ENCODE measurements at regions not wholly inside any gene's neighbourhood (a gene's known extent, or its start where the extent isn't known, plus 50 kb on each side); places are given as distances from the start of the nearest gene placed in this dataset.
A peak's percentile ranks its signal among the peaks of the same experiment; 100 is the strongest.

GRCh38 chr7:49522111-49522510 is 251.3 kb upstream of the VWC2 start:
- no peak for DNase-seq
- no peak overlapping the region for H3K4me3 ChIP-seq
- H3K27ac ChIP-seq, result no peak overlapping the region
- no peak for TF ChIP-seq CTCF (IDR thresholded peaks at IDR 0.05)
- no peaks in the 10 kb centered on the region for H3K9me3 ChIP-seq
- no peaks in the 10 kb centered on the region for H3K27me3 ChIP-seq (ENCODE audit: low read depth)
- intact Hi-C loops (cut with DNase I), result no loop called here
- H3K4me1 ChIP-seq, result no peaks in the 10 kb centered on the region
- no peak for ATAC-seq
- no peaks in the 10 kb centered on the region for H3K36me3 ChIP-seq

GRCh38 chr7:49523870-49524269 is 249.6 kb upstream of the VWC2 start:
- TF ChIP-seq CTCF (IDR thresholded peaks at IDR 0.05), result no peak
- DNase-seq (no peak), ATAC-seq (no peak)
- Histone ChIP-seq H3K4me3 (no peak overlapping the region), H3K36me3 (no peaks in the 10 kb centered on the region), H3K9me3 (no peaks in the 10 kb centered on the region), H3K4me1 (no peaks in the 10 kb centered on the region), H3K27me3 (ENCODE audit: low read depth) (no peaks in the 10 kb centered on the region), H3K27ac (no peak overlapping the region)
- intact Hi-C loops (cut with DNase I), result no loop called here

- no peak for DNase-seq
- intact Hi-C loops (cut with DNase I), result no loop called here
- TF ChIP-seq CTCF (IDR thresholded peaks at IDR 0.05), result no peak
These were observed 246.3 kb upstream of the VWC2 start for GRCh38 chr7:49527182-49527581.

GRCh38 chr7:49530481-49530880 is 243.0 kb upstream of the VWC2 start:
- Histone ChIP-seq H3K9me3 (no peaks in the 10 kb centered on the region), H3K27ac (no peak overlapping the region), H3K4me1 (no peaks in the 10 kb centered on the region), H3K27me3 (ENCODE audit: low read depth) (no peaks in the 10 kb centered on the region), H3K4me3 (no peak overlapping the region), H3K36me3 (no peaks in the 10 kb centered on the region)
- no peak for DNase-seq
- intact Hi-C loops (cut with DNase I), result no loop called here
- no peak for TF ChIP-seq CTCF (IDR thresholded peaks at IDR 0.05)
- no peak for ATAC-seq

More at GRCh38 chr7:49527182-49527581, 246.3 kb upstream of the VWC2 start:
- Histone ChIP-seq H3K27me3 (ENCODE audit: low read depth) (no peaks in the 10 kb centered on the region), H3K4me1 (no peaks in the 10 kb centered on the region), H3K27ac (no peak overlapping the region), H3K36me3 (no peaks in the 10 kb centered on the region), H3K9me3 (no peaks in the 10 kb centered on the region), H3K4me3 (no peak overlapping the region)
- ATAC-seq, result no peak

- Histone ChIP-seq H3K4me3 (no peak overlapping the region), H3K36me3 (no peaks in the 10 kb centered on the region), H3K27me3 (ENCODE audit: low read depth) (no peaks in the 10 kb centered on the region), H3K27ac (no peak overlapping the region), H3K4me1 (no peaks in the 10 kb centered on the region), H3K9me3 (no peaks in the 10 kb centered on the region)
- intact Hi-C loops (cut with DNase I), result no loop called here
- no peak for TF ChIP-seq CTCF (IDR thresholded peaks at IDR 0.05)
- no peak for DNase-seq
- ATAC-seq, result peak in 1 of 2 donors; percentile 25
These were observed 209.6 kb upstream of the VWC2 start for GRCh38 chr7:49563693-49564378.
